ENCODE measurements at regions not wholly inside any gene's neighbourhood (a gene's known extent, or its start where the extent isn't known, plus 50 kb on each side); places are given as distances from the start of the nearest gene placed in this dataset.

GRCh38 chr4:8705161-8706145, 112.9 kb downstream of the CPZ start:
- TF ChIP-seq, protein P1, sequence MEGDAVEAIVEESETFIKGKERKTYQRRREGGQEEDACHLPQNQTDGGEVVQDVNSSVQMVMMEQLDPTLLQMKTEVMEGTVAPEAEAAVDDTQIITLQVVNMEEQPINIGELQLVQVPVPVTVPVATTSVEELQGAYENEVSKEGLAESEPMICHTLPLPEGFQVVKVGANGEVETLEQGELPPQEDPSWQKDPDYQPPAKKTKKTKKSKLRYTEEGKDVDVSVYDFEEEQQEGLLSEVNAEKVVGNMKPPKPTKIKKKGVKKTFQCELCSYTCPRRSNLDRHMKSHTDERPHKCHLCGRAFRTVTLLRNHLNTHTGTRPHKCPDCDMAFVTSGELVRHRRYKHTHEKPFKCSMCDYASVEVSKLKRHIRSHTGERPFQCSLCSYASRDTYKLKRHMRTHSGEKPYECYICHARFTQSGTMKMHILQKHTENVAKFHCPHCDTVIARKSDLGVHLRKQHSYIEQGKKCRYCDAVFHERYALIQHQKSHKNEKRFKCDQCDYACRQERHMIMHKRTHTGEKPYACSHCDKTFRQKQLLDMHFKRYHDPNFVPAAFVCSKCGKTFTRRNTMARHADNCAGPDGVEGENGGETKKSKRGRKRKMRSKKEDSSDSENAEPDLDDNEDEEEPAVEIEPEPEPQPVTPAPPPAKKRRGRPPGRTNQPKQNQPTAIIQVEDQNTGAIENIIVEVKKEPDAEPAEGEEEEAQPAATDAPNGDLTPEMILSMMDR (IDR thresholded peaks at IDR 0.05) = no peak

- TF ChIP-seq, protein P1 (IDR thresholded peaks at IDR 0.05) = no peak
Measured at GRCh38 chr4:8704632-8705031, 112.1 kb downstream of the CPZ start.

DNA sequence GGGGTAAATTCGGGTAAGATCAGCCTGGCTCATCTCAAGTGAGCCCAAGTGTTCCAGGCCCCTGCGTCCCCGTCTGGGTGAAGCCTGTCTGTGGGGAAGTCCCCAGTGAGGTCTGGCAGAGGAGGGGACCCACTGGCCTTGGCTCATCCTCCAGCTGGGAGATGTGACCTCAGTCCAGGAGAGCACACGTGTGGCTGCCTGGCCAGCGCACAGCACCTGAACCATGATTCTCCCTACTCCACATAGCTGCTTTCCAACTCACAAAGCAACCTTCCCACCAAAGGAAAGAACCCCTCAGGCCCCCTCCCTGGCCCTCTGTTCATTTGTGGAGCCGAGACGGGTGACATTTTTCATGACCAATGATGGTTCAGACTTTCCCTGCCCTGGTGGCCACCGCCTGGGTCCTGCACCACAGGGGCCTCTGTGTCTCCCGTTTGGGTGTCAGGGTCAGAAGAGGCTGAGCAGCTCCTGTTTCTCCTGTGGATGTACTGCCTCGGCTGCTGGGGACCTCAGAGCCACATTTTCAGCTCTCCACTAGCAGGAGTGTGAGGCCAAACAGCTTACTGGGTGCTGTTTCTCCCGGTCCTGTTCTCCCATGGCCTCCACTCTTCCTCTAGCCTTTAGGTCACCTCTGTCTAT, 111.4 kb downstream of the CPZ start:
- TF ChIP-seq, protein P1 (IDR thresholded peaks at IDR 0.05) = no peak

DNA sequence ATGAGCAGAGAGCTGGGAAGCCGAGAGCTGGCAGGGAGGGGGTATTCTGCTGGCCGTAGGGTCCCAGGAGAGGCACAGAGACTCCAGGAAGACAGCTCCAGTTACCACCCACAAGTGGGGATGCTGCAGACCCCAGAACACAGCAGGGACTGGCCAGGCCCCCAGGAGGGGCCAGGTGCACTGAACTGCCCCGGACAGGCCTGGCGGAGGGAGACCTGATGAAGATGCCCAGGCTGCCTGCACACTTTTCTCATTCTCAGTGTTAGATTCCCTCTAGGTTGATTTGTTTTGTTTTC, 110.8 kb downstream of the CPZ start:
- TF ChIP-seq, protein P1 (IDR thresholded peaks at IDR 0.05) = no peak

GRCh38 chr4:8702516-8703400, 110.2 kb downstream of the CPZ start:
- TF ChIP-seq, protein P1 (IDR thresholded peaks at IDR 0.05) = no peak

DNA sequence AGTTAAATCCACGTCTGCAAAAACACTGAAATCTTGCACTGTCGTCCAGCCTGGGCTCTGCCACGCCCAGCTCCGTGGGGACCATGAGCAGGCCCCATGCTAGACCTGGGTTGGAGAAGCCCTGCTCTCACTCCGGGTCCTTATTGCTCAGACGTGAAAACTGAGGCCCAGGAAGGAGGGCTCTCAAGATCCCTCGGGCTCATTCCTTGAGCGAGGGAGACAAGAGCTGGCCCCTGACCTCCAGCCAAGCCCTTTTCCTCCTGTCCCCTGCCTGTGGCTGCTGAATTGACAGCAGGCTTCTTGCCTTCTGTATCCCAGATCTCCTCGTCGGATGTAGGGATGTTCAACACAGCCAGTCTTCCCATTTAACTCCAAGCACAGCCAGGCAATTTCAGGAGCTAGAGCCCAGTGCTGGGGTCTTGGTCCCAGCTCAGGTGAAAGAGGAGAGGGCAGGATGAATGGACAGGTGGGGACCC, 109.5 kb downstream of the CPZ start:
- TF ChIP-seq, protein P1 (IDR thresholded peaks at IDR 0.05) = no peak

Data from LNCAP (cell line).